Small intestine (tissue), 7 donors: ENCODE measurements at regions not wholly inside any gene's neighbourhood (a gene's known extent, or its start where the extent isn't known, plus 50 kb on each side); places are given as distances from the start of the nearest gene placed in this dataset.

Experiments
- DNase-seq, 2 donors: peaks; one replicate each; pipeline versions ENCODE4 v3.0.0 to v3.0.0-alpha.2; 2013
- FAIRE-seq: peaks from 2 replicates; lab custom pipeline; 2012; peaks lifted over from hg19 to GRCh38; lab: Jason Lieb, UNC
- H3K27ac ChIP-seq, 3 donors: one replicate each; pipeline ENCODE4 v1.5.1; 2013; ENCODE audit warnings: low read length in 2 of 3, mild to moderate bottlenecking in 2 of 3, control low read depth in 1 of 3, inconsistent platforms in 1 of 3, low read depth in 1 of 3, moderate library complexity in 1 of 3
- H3K27me3 ChIP-seq, 3 donors: one replicate each; pipeline ENCODE4 v1.6.1; 2013; ENCODE audit warnings: low read length in 3 of 3, inconsistent platforms in 1 of 3; ENCODE audit not compliant: control insufficient read depth in 3 of 3, insufficient read depth in 3 of 3
- H3K36me3 ChIP-seq, 3 donors: one replicate each; pipeline ENCODE4 v1.6.1; 2013; ENCODE audit warnings: low read length in 3 of 3, inconsistent platforms in 1 of 3, low read depth in 1 of 3, mild to moderate bottlenecking in 1 of 3, moderate library complexity in 1 of 3; ENCODE audit not compliant: control insufficient read depth in 3 of 3, insufficient read depth in 2 of 3
- H3K4me1 ChIP-seq, 3 donors: one replicate each; pipeline ENCODE4 v1.6.1; 2013; ENCODE audit warnings: low read length in 2 of 3, inconsistent platforms in 1 of 3, low read depth in 1 of 3, mild to moderate bottlenecking in 1 of 3, moderate library complexity in 1 of 3; ENCODE audit not compliant: control insufficient read depth in 3 of 3, insufficient read depth in 2 of 3
- H3K4me3 ChIP-seq, 3 donors: one replicate each; pipeline ENCODE4 v1.5.1; 2013; ENCODE audit warnings: low read length in 3 of 3, control low read depth in 1 of 3, inconsistent platforms in 1 of 3, low read depth in 1 of 3, mild to moderate bottlenecking in 1 of 3, moderate library complexity in 1 of 3
- H3K9me3 ChIP-seq, 2 donors: one replicate each; pipeline ENCODE4 v1.6.1; 2013; ENCODE audit warnings: low read depth in 1 of 2, low read length in 1 of 2; ENCODE audit not compliant: control insufficient read depth in 2 of 2, insufficient read depth in 1 of 2
- WGBS, 3 donors: extraction: QIAGEN DNeasy Blood & Tissue Kit; methylation state at CpG; one replicate each; pipeline ENCODE4 v1.1.7; 2013; 5-methylcytosine and 5-hydroxymethylcytosine counted together
- donor health status: healthy with polysubstance abuse.
- donor health status: control.
- donor health status: control.
- donor health status: Bipolar disorder and iron deficiency.
- donor health status: healthy.

DNA sequence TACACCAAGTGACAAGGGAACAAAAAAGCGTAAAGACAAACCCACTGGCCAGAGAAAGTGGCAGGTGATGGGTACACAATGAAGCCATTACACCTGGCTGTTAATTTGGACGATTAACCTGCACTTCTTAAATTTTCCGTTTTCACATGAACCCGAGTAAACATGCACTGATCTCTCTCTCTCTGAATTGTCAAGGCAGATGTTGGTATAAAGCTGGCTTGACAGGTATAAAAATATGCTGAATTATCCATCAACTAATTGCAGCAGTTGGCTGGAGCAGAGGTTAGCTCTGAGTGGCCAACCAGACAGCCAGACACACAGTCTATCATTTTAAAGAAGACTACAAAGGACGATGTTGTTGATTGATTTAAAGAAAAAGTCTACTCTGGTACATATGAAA, 561.7 kb upstream of the ALCAM start:
- no peak overlapping the region for H3K4me3 ChIP-seq
- H3K27me3 ChIP-seq = no peaks in the 10 kb centered on the region
- WGBS, 3 donors = 69 to 84% (median 72%) methylated on average over 5 of the region's 5 CpGs
- H3K36me3 ChIP-seq = no peaks in the 10 kb centered on the region
- H3K27ac ChIP-seq = no peak overlapping the region
- no peaks in the 10 kb centered on the region for H3K4me1 ChIP-seq
- no peak for DNase-seq
- no peak for FAIRE-seq
- H3K9me3 ChIP-seq = no peaks in the 10 kb centered on the region

GRCh38 chr3:104805508-104805907, 561.2 kb upstream of the ALCAM start:
- WGBS, 3 donors = 39 to 60% (median 44%) methylated on average over 5 of the region's 5 CpGs
- no peaks in the 10 kb centered on the region for H3K36me3 ChIP-seq
- H3K4me1 ChIP-seq = no peaks in the 10 kb centered on the region
- no peak overlapping the region for H3K4me3 ChIP-seq
- no peaks in the 10 kb centered on the region for H3K9me3 ChIP-seq
- DNase-seq (no peak), FAIRE-seq (no peak)
- no peak overlapping the region for H3K27ac ChIP-seq
- H3K27me3 ChIP-seq = no peaks in the 10 kb centered on the region

- DNase-seq = no peak
Observed at GRCh38 chr3:104810896-104811295, 555.8 kb upstream of the ALCAM start.

GRCh38 chr3:104816008-104816407, 550.7 kb upstream of the ALCAM start:
- H3K4me1 ChIP-seq = no peaks in the 10 kb centered on the region
- 38 to 62% (median 53%) methylated on average over 2 of the region's 2 CpGs for WGBS, 3 donors
- FAIRE-seq = no peak
- H3K36me3 ChIP-seq = no peaks in the 10 kb centered on the region
- H3K27me3 ChIP-seq = no peaks in the 10 kb centered on the region
- no peak for DNase-seq
- H3K27ac ChIP-seq = no peak overlapping the region
- H3K9me3 ChIP-seq = no peaks in the 10 kb centered on the region
- H3K4me3 ChIP-seq = no peak overlapping the region

More at GRCh38 chr3:104810896-104811295, 555.8 kb upstream of the ALCAM start:
- no peaks in the 10 kb centered on the region for H3K36me3 ChIP-seq
- no peak for FAIRE-seq
- H3K27me3 ChIP-seq = no peaks in the 10 kb centered on the region
- WGBS, 3 donors = 57 to 83% (median 70%) methylated on average over 1 of the region's 1 CpG
- no peaks in the 10 kb centered on the region for H3K4me1 ChIP-seq
- no peak overlapping the region for H3K27ac ChIP-seq
- H3K4me3 ChIP-seq = no peak overlapping the region
- no peaks in the 10 kb centered on the region for H3K9me3 ChIP-seq

DNA sequence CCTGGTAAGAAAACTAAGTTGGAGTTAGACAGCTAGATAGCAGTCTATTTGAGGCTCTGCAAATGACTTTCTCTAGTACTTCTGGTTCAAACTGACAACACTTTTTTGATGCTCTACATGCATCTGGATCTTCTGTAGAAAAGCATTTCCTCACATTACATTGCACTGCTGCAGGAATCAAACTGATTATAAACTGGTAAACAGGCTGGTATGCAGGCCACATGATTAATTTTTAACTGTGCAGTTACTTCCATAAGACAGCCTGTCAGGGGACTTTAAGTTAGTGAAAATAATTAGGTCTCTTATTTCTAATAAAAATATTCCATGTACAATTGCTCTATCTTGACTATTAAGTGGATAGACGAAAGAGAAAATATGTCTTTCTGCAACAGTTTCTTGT, 550.0 kb upstream of the ALCAM start:
- DNase-seq (no peak), FAIRE-seq (no peak)
- Histone ChIP-seq H3K27me3 (no peaks in the 10 kb centered on the region), H3K4me3 (no peak overlapping the region), H3K36me3 (no peaks in the 10 kb centered on the region), H3K9me3 (peaks cover 0 to 3% of the 10 kb centered on the region in 2 donors), H3K4me1 (no peaks in the 10 kb centered on the region), H3K27ac (no peak overlapping the region)
- WGBS, 3 donors = 61 to 74% (median 66%) methylated on average over 1 of the region's 1 CpG

DNA sequence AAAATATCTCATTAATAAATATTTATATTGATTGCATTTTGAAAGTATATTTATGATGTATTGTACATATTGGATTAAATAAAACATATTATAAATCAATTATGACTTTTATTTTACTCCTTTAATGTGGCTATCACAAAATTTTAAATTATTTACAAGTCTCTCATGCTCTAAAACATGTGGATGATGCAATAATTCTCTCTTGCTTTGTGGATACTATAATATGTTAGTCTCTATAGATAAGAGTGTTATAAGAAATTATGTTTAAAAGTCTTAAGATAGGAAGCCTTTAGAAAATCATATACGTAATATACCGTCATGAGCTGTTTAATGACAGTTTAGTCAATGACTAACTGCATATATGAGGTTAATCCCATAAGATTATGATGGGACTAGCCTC, 547.4 kb upstream of the ALCAM start:
- FAIRE-seq (no peak), DNase-seq (no peak)
- Histone ChIP-seq H3K27ac (no peak overlapping the region), H3K4me1 (no peaks in the 10 kb centered on the region), H3K9me3 (peaks cover 0 to 7% of the 10 kb centered on the region in 2 donors), H3K27me3 (no peaks in the 10 kb centered on the region), H3K4me3 (no peak overlapping the region), H3K36me3 (no peaks in the 10 kb centered on the region)
- 44 to 46% (median 46%) methylated on average over 2 of the region's 2 CpGs for WGBS, 3 donors

DNA sequence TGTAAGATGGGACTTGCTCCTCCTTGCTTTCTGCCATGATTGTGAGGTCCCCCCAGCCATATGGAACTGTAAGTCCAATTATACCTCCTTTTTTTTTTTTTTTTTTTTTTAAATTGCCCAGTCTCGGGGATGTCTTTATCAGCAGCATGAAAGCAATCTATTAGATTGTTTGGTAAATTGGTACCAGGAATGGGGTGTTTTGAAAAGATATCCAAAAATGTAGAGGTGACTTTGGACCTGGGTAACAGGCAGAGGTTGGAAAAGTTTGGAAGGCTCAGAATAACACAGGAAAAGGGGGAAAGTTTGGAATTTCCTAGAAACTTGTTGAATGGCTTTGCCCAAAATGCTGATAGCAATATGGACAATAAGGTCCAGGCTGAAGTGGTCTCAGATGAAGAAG, 545.8 kb upstream of the ALCAM start:
- FAIRE-seq = no peak
- DNase-seq = no peak
- WGBS, 3 donors = 53 to 79% (median 69%) methylated on average over 1 of the region's 1 CpG

DNA sequence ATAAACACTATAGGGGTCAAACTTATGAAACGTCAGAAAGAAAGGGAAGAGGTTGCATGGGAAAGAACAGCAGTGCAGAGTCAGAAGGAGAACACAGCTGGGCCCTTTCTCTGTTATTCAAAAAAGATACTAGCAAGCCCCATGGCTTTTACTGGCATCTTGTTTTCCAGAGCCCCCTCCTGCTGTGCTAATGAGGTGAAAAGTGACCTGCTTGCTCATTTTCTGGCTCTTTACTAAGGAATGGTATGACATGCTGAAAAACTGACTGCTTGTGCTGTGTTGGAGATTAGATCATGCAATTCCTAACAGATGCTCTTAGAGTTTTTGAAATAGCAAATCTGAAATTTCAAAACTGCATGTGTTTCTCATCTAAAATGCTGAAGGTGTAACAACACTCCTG, 541.6 kb upstream of the ALCAM start:
- H3K4me1 ChIP-seq = no peaks in the 10 kb centered on the region
- no peak overlapping the region for H3K27ac ChIP-seq
- no peaks in the 10 kb centered on the region for H3K36me3 ChIP-seq
- no peak for FAIRE-seq
- no peak for DNase-seq
- peaks cover 0 to 7% of the 10 kb centered on the region in 2 donors for H3K9me3 ChIP-seq
- H3K27me3 ChIP-seq = no peaks in the 10 kb centered on the region
- WGBS, 3 donors = 22 to 43% (median 25%) methylated on average over 1 of the region's 1 CpG
- H3K4me3 ChIP-seq = no peak overlapping the region

More for the DNA sequence above, 545.8 kb upstream of the ALCAM start:
- Histone ChIP-seq H3K4me3 (no peak overlapping the region), H3K4me1 (no peaks in the 10 kb centered on the region), H3K27me3 (no peaks in the 10 kb centered on the region), H3K9me3 (peaks cover 0 to 7% of the 10 kb centered on the region in 2 donors), H3K27ac (no peak overlapping the region), H3K36me3 (no peaks in the 10 kb centered on the region)

DNA sequence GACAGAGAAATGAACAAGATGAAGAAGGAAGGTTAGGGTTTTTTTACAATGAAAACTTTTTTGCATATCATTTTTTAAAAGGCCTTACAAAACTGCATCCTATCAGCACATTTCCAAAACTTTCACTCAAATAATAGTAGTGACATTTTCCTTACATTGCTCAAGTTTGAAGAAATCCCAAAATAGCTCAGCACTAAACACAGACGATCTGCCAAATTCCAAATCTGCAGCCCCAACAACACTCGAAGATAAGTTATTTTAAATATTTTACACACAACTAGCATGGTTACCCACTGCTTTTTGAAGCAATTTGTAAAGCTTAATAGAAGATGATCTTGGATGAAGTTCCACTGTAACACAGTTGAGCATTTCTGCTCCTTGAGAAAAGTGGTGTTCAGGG, 535.6 kb upstream of the ALCAM start:
- Histone ChIP-seq H3K36me3 (no peaks in the 10 kb centered on the region), H3K4me3 (no peak overlapping the region), H3K27ac (no peak overlapping the region), H3K27me3 (no peaks in the 10 kb centered on the region), H3K4me1 (no peaks in the 10 kb centered on the region), H3K9me3 (no peaks in the 10 kb centered on the region)
- FAIRE-seq = no peak
- no peak for DNase-seq
- WGBS, 3 donors = 55 to 83% (median 74%) methylated on average over 2 of the region's 2 CpGs
